ENCODE measurements at regions not wholly inside any gene's neighbourhood (a gene's known extent, or its start where the extent isn't known, plus 50 kb on each side); places are given as distances from the start of the nearest gene placed in this dataset.

DNA sequence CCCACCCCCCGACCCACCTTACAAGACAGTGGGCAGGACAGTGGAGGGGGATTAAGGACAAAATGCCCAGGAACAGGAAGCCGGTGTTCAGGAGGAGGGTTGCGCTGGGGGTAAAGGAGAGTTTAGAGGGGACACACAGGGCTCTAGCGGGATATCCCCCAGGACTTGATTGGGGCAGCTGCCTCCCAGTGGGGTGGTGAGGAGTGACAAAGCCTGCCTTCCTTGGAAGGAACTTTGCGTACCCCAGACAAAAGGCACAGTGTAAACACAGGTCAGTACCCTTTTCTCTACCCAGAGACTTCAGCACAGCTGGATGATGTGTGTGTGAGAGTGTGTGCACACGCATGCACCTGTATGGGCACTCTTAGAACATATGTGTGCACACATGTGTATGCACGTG lies 51.7 kb upstream of the BCAR3 start:
- TF ChIP-seq, protein P1, sequence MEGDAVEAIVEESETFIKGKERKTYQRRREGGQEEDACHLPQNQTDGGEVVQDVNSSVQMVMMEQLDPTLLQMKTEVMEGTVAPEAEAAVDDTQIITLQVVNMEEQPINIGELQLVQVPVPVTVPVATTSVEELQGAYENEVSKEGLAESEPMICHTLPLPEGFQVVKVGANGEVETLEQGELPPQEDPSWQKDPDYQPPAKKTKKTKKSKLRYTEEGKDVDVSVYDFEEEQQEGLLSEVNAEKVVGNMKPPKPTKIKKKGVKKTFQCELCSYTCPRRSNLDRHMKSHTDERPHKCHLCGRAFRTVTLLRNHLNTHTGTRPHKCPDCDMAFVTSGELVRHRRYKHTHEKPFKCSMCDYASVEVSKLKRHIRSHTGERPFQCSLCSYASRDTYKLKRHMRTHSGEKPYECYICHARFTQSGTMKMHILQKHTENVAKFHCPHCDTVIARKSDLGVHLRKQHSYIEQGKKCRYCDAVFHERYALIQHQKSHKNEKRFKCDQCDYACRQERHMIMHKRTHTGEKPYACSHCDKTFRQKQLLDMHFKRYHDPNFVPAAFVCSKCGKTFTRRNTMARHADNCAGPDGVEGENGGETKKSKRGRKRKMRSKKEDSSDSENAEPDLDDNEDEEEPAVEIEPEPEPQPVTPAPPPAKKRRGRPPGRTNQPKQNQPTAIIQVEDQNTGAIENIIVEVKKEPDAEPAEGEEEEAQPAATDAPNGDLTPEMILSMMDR (IDR thresholded peaks at IDR 0.05): no peak
- TF ChIP-seq POLR2A (IDR thresholded peaks at IDR 0.05): no peak
